NCI-H1105 treated with DMSO at 0.1 percent for 48 hours (cell line): ENCODE measurements at regions not wholly inside any gene's neighbourhood (a gene's known extent, or its start where the extent isn't known, plus 50 kb on each side); places are given as distances from the start of the nearest gene placed in this dataset.
"Not testable (repeated sequence)": the region's sequence is repeated elsewhere in the genome, so short reads cannot be mapped to it uniquely, and the experiment has no call there.

Experiments
- DNase-seq: peaks from one replicate; lab custom pipeline; 2025; lab: John Stamatoyannopoulos, UW

GRCh38 chr5:96528826-96529474 is 95.9 kb upstream of the PCSK1 start:
- no peak for DNase-seq

- no peak for DNase-seq
Observed at GRCh38 chr5:96529559-96529958, 96.5 kb upstream of the PCSK1 start.

- DNase-seq, result no peak
Observed at GRCh38 chr5:96530901-96531300, 97.9 kb upstream of the PCSK1 start.

GRCh38 chr5:96533371-96533770 is 100.3 kb upstream of the PCSK1 start:
- no peak for DNase-seq

GRCh38 chr5:96537386-96537785 is 104.3 kb upstream of the PCSK1 start:
- DNase-seq, result no peak

GRCh38 chr5:96538808-96539250 is 105.8 kb upstream of the PCSK1 start:
- no peak for DNase-seq

GRCh38 chr5:96546120-96546519 is 113.1 kb upstream of the PCSK1 start:
- no peak for DNase-seq

GRCh38 chr5:96547486-96547885 is 114.4 kb upstream of the PCSK1 start:
- no peak for DNase-seq

- no peak for DNase-seq
Observed at GRCh38 chr5:96548905-96549304, 113.3 kb upstream of the CAST start.

GRCh38 chr5:96560857-96561256 is 101.3 kb upstream of the CAST start:
- not testable (repeated sequence) for DNase-seq

GRCh38 chr5:96562614-96563013 is 99.6 kb upstream of the CAST start:
- DNase-seq, result no peak

GRCh38 chr5:96563816-96564215 is 98.4 kb upstream of the CAST start:
- no peak for DNase-seq

- DNase-seq, result peak; percentile 12
Observed at GRCh38 chr5:96565582-96566265, 96.5 kb upstream of the CAST start.

- no peak for DNase-seq
Observed at GRCh38 chr5:96566833-96567587, 95.2 kb upstream of the CAST start.

GRCh38 chr5:96569332-96569731 is 92.8 kb upstream of the CAST start:
- DNase-seq, result no peak

GRCh38 chr5:96569770-96570169 is 92.4 kb upstream of the CAST start:
- no peak for DNase-seq

GRCh38 chr5:96572864-96573512 is 89.2 kb upstream of the CAST start:
- no peak for DNase-seq

GRCh38 chr5:96573513-96573894 is 88.7 kb upstream of the CAST start:
- DNase-seq, result no peak

GRCh38 chr5:96576876-96577275 is 85.3 kb upstream of the CAST start:
- DNase-seq, result no peak

GRCh38 chr5:96577909-96578308 is 84.3 kb upstream of the CAST start:
- DNase-seq, result no peak

GRCh38 chr5:96579711-96580110 is 82.5 kb upstream of the CAST start:
- DNase-seq, result no peak

- peak; percentile 68 for DNase-seq
Observed at GRCh38 chr5:96582343-96582742, 79.8 kb upstream of the CAST start.

GRCh38 chr5:96584712-96585111 is 77.5 kb upstream of the CAST start:
- no peak for DNase-seq
